BLaER1 treated with 17β-estradiol and CSF1 and Interleukin-3, amounts not matched to agents 10 nM and 100 nM (cell line): ENCODE measurements at regions not wholly inside any gene's neighbourhood (a gene's known extent, or its start where the extent isn't known, plus 50 kb on each side); places are given as distances from the start of the nearest gene placed in this dataset.

ENCODE experiments used
- H3K27ac ChIP-seq, 11 experiments: shearing (Covaris generic); formaldehyde crosslinking; 2 replicates each; pipeline ENCODE4 v1.8.1; 2022
- H3K27me3 ChIP-seq, 11 experiments: shearing (Covaris generic); formaldehyde crosslinking; 2 replicates each; pipeline ENCODE4 v1.8.1; 2022
- H3K36me3 ChIP-seq, 11 experiments: shearing (Covaris generic); formaldehyde crosslinking; 2 replicates each; pipeline ENCODE4 v1.8.1; 2022
- H3K4me1 ChIP-seq, 10 experiments: shearing (Covaris generic); formaldehyde crosslinking; 2 replicates each; pipeline ENCODE4 v1.8.1; 2022
- H3K4me2 ChIP-seq, 11 experiments: shearing (Covaris generic); formaldehyde crosslinking; 2 replicates each; pipeline ENCODE4 v1.8.1; 2022
- H3K4me3 ChIP-seq, 10 experiments: shearing (Covaris generic); formaldehyde crosslinking; 2 replicates each; pipeline ENCODE4 v1.8.1; 2022
- H3K9ac ChIP-seq, 11 experiments: shearing (Covaris generic); formaldehyde crosslinking; 2 replicates each; pipeline ENCODE4 v1.8.1; 2022
- H3K9me3 ChIP-seq, 11 experiments: shearing (Covaris generic); formaldehyde crosslinking; replicated peaks in 1 of 11; 2 replicates each; pipeline ENCODE4 v1.8.1; 2022
- H4K20me1 ChIP-seq, 11 experiments: shearing (Covaris generic); formaldehyde crosslinking; 2 replicates each; pipeline ENCODE4 v1.8.1; 2022
- Cebpa-rat ChIP-seq, 11 experiments: shearing (Covaris generic); IDR thresholded peaks; 2 replicates each; pipeline ENCODE4 v1.8.1; 2022

- H3K4me2 ChIP-seq = no peak overlapping the region
- no peak overlapping the region for H3K9ac ChIP-seq
- no peaks in the 10 kb centered on the region for H3K36me3 ChIP-seq
- no peaks in the 10 kb centered on the region for H4K20me1 ChIP-seq
- H3K4me3 ChIP-seq = no peak overlapping the region
- TF ChIP-seq Cebpa-rat (IDR thresholded peaks at IDR 0.05) = no peak
- no peaks in the 10 kb centered on the region for H3K27me3 ChIP-seq
- no peaks in the 10 kb centered on the region for H3K4me1 ChIP-seq
- H3K27ac ChIP-seq = no peak overlapping the region
- no peaks in the 10 kb centered on the region for H3K9me3 ChIP-seq
Observed at GRCh38 chr4:65217179-65217578, 453.1 kb downstream of the EPHA5 start.

- Histone ChIP-seq H3K4me1 (no peaks in the 10 kb centered on the region), H3K9me3 (no peaks in the 10 kb centered on the region), H3K4me3 (no peak overlapping the region), H3K36me3 (no peaks in the 10 kb centered on the region), H3K27me3 (no peaks in the 10 kb centered on the region), H4K20me1 (no peaks in the 10 kb centered on the region), H3K9ac (no peak overlapping the region), H3K27ac (no peak overlapping the region), H3K4me2 (no peak overlapping the region)
- TF ChIP-seq Cebpa-rat (IDR thresholded peaks at IDR 0.05) = no peak
Observed at GRCh38 chr4:65202853-65203236, 467.4 kb downstream of the EPHA5 start.

GRCh38 chr4:65202165-65202852 is 468.0 kb downstream of the EPHA5 start:
- Histone ChIP-seq H3K36me3 (no peaks in the 10 kb centered on the region), H4K20me1 (no peaks in the 10 kb centered on the region), H3K9ac (no peak overlapping the region), H3K4me2 (no peak overlapping the region), H3K27me3 (no peaks in the 10 kb centered on the region), H3K9me3 (no peaks in the 10 kb centered on the region), H3K4me1 (no peaks in the 10 kb centered on the region), H3K27ac (no peak overlapping the region), H3K4me3 (no peak overlapping the region)
- TF ChIP-seq Cebpa-rat (IDR thresholded peaks at IDR 0.05) = no peak

GRCh38 chr4:65195666-65196065 is 474.6 kb downstream of the EPHA5 start:
- H4K20me1 ChIP-seq = no peaks in the 10 kb centered on the region
- no peak for TF ChIP-seq Cebpa-rat (IDR thresholded peaks at IDR 0.05)
- no peak overlapping the region for H3K4me2 ChIP-seq
- H3K4me1 ChIP-seq = no peaks in the 10 kb centered on the region
- no peaks in the 10 kb centered on the region for H3K27me3 ChIP-seq
- no peak overlapping the region for H3K9ac ChIP-seq
- H3K4me3 ChIP-seq = no peak overlapping the region
- no peaks in the 10 kb centered on the region for H3K9me3 ChIP-seq
- H3K27ac ChIP-seq = no peak overlapping the region
- no peaks in the 10 kb centered on the region for H3K36me3 ChIP-seq

- Histone ChIP-seq H3K36me3 (no peaks in the 10 kb centered on the region), H3K9me3 (no peaks in the 10 kb centered on the region), H3K4me3 (no peak overlapping the region), H3K27ac (no peak overlapping the region), H3K4me2 (no peak overlapping the region), H3K9ac (no peak overlapping the region), H3K27me3 (no peaks in the 10 kb centered on the region), H4K20me1 (no peaks in the 10 kb centered on the region), H3K4me1 (no peaks in the 10 kb centered on the region)
- no peak for TF ChIP-seq Cebpa-rat (IDR thresholded peaks at IDR 0.05)
Observed at GRCh38 chr4:65195002-65195401, 475.3 kb downstream of the EPHA5 start.

GRCh38 chr4:65193985-65194384 is 476.3 kb downstream of the EPHA5 start:
- no peak overlapping the region for H3K4me3 ChIP-seq
- H4K20me1 ChIP-seq = no peaks in the 10 kb centered on the region
- H3K4me2 ChIP-seq = no peak overlapping the region
- no peak overlapping the region for H3K9ac ChIP-seq
- no peaks in the 10 kb centered on the region; a peak in 1 of 22 replicates for H3K9me3 ChIP-seq
- H3K27me3 ChIP-seq = no peaks in the 10 kb centered on the region
- H3K27ac ChIP-seq = no peak overlapping the region
- TF ChIP-seq Cebpa-rat (IDR thresholded peaks at IDR 0.05) = no peak
- no peaks in the 10 kb centered on the region for H3K4me1 ChIP-seq
- H3K36me3 ChIP-seq = no peaks in the 10 kb centered on the region

GRCh38 chr4:65190780-65191179 is 479.5 kb downstream of the EPHA5 start:
- Histone ChIP-seq H3K9me3 (no peaks in the 10 kb centered on the region; a peak in 1 of 22 replicates), H4K20me1 (no peaks in the 10 kb centered on the region), H3K4me2 (no peak overlapping the region), H3K27me3 (no peaks in the 10 kb centered on the region), H3K27ac (no peak overlapping the region), H3K4me1 (no peaks in the 10 kb centered on the region), H3K4me3 (no peak overlapping the region), H3K36me3 (no peaks in the 10 kb centered on the region), H3K9ac (no peak overlapping the region)
- TF ChIP-seq Cebpa-rat (IDR thresholded peaks at IDR 0.05) = no peak

- Histone ChIP-seq H3K27ac (no peak overlapping the region), H3K9ac (no peak overlapping the region), H3K36me3 (no peaks in the 10 kb centered on the region), H4K20me1 (no peaks in the 10 kb centered on the region), H3K4me3 (no peak overlapping the region), H3K27me3 (no peaks in the 10 kb centered on the region), H3K4me2 (no peak overlapping the region), H3K4me1 (0 out of 20 replicates have a peak, but pooled peaks cover 0 to 5% (median 0%) of the 10 kb centered on the region in 10 experiments), H3K9me3 (no peaks in the 10 kb centered on the region)
- no peak for TF ChIP-seq Cebpa-rat (IDR thresholded peaks at IDR 0.05)
Observed at GRCh38 chr4:65175585-65175984, 494.7 kb downstream of the EPHA5 start.

GRCh38 chr4:65170768-65171514 is 499.3 kb downstream of the EPHA5 start:
- H3K36me3 ChIP-seq = no peaks in the 10 kb centered on the region
- no peaks in the 10 kb centered on the region for H4K20me1 ChIP-seq
- no peak overlapping the region for H3K4me2 ChIP-seq
- H3K27ac ChIP-seq = no peak overlapping the region
- no peaks in the 10 kb centered on the region for H3K9me3 ChIP-seq
- H3K4me3 ChIP-seq = no peak overlapping the region
- TF ChIP-seq Cebpa-rat (IDR thresholded peaks at IDR 0.05) = no peak
- 0 out of 20 replicates have a peak, but pooled peaks cover 0 to 5% (median 0%) of the 10 kb centered on the region in 10 experiments for H3K4me1 ChIP-seq
- no peak overlapping the region for H3K9ac ChIP-seq
- H3K27me3 ChIP-seq = no peaks in the 10 kb centered on the region

GRCh38 chr4:65167719-65168118 is 502.6 kb downstream of the EPHA5 start:
- Histone ChIP-seq H3K9me3 (no peaks in the 10 kb centered on the region), H4K20me1 (no peaks in the 10 kb centered on the region), H3K36me3 (no peaks in the 10 kb centered on the region), H3K9ac (no peak overlapping the region), H3K4me2 (no peak overlapping the region), H3K4me3 (no peak overlapping the region), H3K27ac (no peak overlapping the region), H3K27me3 (no peaks in the 10 kb centered on the region), H3K4me1 (0 out of 20 replicates have a peak, but pooled peaks cover 0 to 5% (median 0%) of the 10 kb centered on the region in 10 experiments)
- TF ChIP-seq Cebpa-rat (IDR thresholded peaks at IDR 0.05) = no peak
